Endothelial cell (in vitro differentiated cells): ENCODE measurements at regions not wholly inside any gene's neighbourhood (a gene's known extent, or its start where the extent isn't known, plus 50 kb on each side); places are given as distances from the start of the nearest gene placed in this dataset.

Source experiments
- DNase-seq: peaks from one replicate; pipeline ENCODE4 v3.0.0; 2021; ENCODE audit warnings: low spot score
- H3K27ac Mint-ChIP-seq: one replicate; pipeline ENCODE4 v1.8.0; 2021; ENCODE audit warnings: mixed read lengths, inconsistent platforms; ENCODE audit not compliant: unreplicated experiment
- H3K27me3 Mint-ChIP-seq: one replicate; pipeline ENCODE4 v1.8.0; 2021; ENCODE audit warnings: mild to moderate bottlenecking, moderate library complexity, mixed read lengths, inconsistent platforms; ENCODE audit not compliant: unreplicated experiment
- H3K36me3 Mint-ChIP-seq: one replicate; pipeline ENCODE4 v1.8.0; 2021; ENCODE audit warnings: mild to moderate bottlenecking, low read depth, mixed read lengths, inconsistent platforms; ENCODE audit not compliant: unreplicated experiment
- H3K4me1 Mint-ChIP-seq: one replicate; pipeline ENCODE4 v1.8.0; 2021; ENCODE audit warnings: mild to moderate bottlenecking, mixed read lengths, inconsistent platforms; ENCODE audit not compliant: unreplicated experiment
- H3K4me3 Mint-ChIP-seq: one replicate; pipeline ENCODE4 v1.8.0; 2021; ENCODE audit warnings: mild to moderate bottlenecking, mixed read lengths, inconsistent platforms; ENCODE audit not compliant: unreplicated experiment
- H3K9me3 Mint-ChIP-seq: one replicate; pipeline ENCODE4 v1.8.0; 2021; ENCODE audit warnings: mixed read lengths, inconsistent platforms; ENCODE audit not compliant: unreplicated experiment
- CTCF ChIP-seq: fragments of 200-600 bp; sonication (generic); IDR thresholded peaks from one replicate; pipeline ENCODE4 v1.5.0; 2021; ENCODE audit warnings: antibody characterized with exemption; ENCODE audit not compliant: unreplicated experiment

GRCh38 chr15:94855409-94856266, 624.3 kb downstream of the MCTP2 start:
- Mint-ChIP-seq H3K4me1 (peaks cover 4% of the 10 kb centered on the region), H3K9me3 (no peaks in the 10 kb centered on the region), H3K27me3 (no peaks in the 10 kb centered on the region), H3K36me3 (peaks cover 4% of the 10 kb centered on the region), H3K4me3 (no peak overlapping the region), H3K27ac (no peak overlapping the region)
- no peak for DNase-seq
- TF ChIP-seq CTCF, result no peak

GRCh38 chr15:94856267-94856854, 625.0 kb downstream of the MCTP2 start:
- no peaks in the 10 kb centered on the region for H3K9me3 Mint-ChIP-seq
- no peak overlapping the region for H3K4me3 Mint-ChIP-seq
- peaks cover 4% of the 10 kb centered on the region for H3K36me3 Mint-ChIP-seq
- no peaks in the 10 kb centered on the region for H3K27me3 Mint-ChIP-seq
- peaks cover 4% of the 10 kb centered on the region for H3K4me1 Mint-ChIP-seq
- H3K27ac Mint-ChIP-seq, result no peak overlapping the region
- no peak for TF ChIP-seq CTCF
- DNase-seq, result no peak

DNA sequence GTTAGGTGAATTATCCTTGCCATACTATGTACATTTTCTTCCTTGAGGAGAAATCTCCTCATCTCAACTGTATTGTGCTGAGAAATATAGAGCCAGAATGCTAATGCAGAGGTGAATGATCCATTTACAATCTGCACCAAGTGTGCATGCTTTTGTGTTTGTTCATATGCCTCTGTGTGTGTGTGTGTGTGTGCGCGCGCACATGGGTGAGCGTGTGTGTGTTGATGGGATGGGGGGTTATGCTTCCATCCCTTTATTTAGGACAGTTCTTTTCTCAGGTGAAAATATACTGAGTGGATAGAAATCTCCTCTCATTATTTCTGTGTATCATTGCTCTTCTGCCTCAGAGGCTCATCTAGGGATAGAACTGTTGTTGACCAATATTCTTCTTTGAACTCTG, 626.1 kb downstream of the MCTP2 start:
- H3K27me3 Mint-ChIP-seq, result no peaks in the 10 kb centered on the region
- peaks cover 4% of the 10 kb centered on the region for H3K4me1 Mint-ChIP-seq
- H3K4me3 Mint-ChIP-seq, result no peak overlapping the region
- H3K27ac Mint-ChIP-seq, result no peak overlapping the region
- H3K36me3 Mint-ChIP-seq, result peaks cover 4% of the 10 kb centered on the region
- DNase-seq, result no peak
- peaks cover 1% of the 10 kb centered on the region for H3K9me3 Mint-ChIP-seq
- no peak for TF ChIP-seq CTCF

GRCh38 chr15:94858011-94858410, 626.6 kb downstream of the MCTP2 start:
- no peak for TF ChIP-seq CTCF
- no peak overlapping the region for H3K4me3 Mint-ChIP-seq
- DNase-seq, result no peak
- H3K27me3 Mint-ChIP-seq, result no peaks in the 10 kb centered on the region
- H3K4me1 Mint-ChIP-seq, result peaks cover 4% of the 10 kb centered on the region
- peaks cover 4% of the 10 kb centered on the region for H3K36me3 Mint-ChIP-seq
- H3K27ac Mint-ChIP-seq, result no peak overlapping the region
- H3K9me3 Mint-ChIP-seq, result peaks cover 5% of the 10 kb centered on the region

DNA sequence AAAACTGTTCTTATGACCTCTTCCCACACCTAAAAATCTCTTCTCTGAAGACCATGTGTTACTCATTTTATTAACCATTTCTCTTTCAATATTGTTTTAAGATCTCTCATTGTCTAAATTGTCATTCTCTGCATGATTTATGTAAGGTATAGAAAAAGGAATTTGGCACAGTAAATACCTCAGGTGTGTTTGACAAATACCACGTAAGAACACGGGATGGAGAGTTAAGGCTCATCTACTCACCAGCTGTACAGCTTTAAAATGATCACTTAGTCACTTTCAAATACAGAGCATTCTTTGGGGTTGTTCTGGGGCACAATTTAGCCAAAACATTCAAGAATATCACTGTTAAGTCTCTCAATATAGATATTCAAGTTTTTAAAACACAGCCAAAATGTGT, 627.1 kb downstream of the MCTP2 start:
- Mint-ChIP-seq H3K36me3 (peaks cover 5% of the 10 kb centered on the region), H3K9me3 (peaks cover 5% of the 10 kb centered on the region), H3K4me1 (peaks cover 4% of the 10 kb centered on the region), H3K27me3 (no peaks in the 10 kb centered on the region), H3K4me3 (no peak overlapping the region), H3K27ac (no peak overlapping the region)
- TF ChIP-seq CTCF, result no peak
- no peak for DNase-seq
